T-helper 2 cell treated with Interferon-gamma antibody and Interleukin-4, amounts not matched to agents 100 ng/mL and 5 ng/mL, for 36 hours (primary cell): ENCODE measurements at regions not wholly inside any gene's neighbourhood (a gene's known extent, or its start where the extent isn't known, plus 50 kb on each side); places are given as distances from the start of the nearest gene placed in this dataset.
"Not testable (repeated sequence)": the region's sequence is repeated elsewhere in the genome, so short reads cannot be mapped to it uniquely, and the experiment has no call there.

ENCODE experiments used
- intact Hi-C: fragments of 100-400 bp; cut with micrococcal nuclease; formaldehyde crosslinking; loops from one replicate; pipeline ENCODE4 v1.15.1; 2023

- intact Hi-C loops = no loop called here
Measured at GRCh38 chr5:167916706-167917105, 374.7 kb upstream of the WWC1 start.

DNA sequence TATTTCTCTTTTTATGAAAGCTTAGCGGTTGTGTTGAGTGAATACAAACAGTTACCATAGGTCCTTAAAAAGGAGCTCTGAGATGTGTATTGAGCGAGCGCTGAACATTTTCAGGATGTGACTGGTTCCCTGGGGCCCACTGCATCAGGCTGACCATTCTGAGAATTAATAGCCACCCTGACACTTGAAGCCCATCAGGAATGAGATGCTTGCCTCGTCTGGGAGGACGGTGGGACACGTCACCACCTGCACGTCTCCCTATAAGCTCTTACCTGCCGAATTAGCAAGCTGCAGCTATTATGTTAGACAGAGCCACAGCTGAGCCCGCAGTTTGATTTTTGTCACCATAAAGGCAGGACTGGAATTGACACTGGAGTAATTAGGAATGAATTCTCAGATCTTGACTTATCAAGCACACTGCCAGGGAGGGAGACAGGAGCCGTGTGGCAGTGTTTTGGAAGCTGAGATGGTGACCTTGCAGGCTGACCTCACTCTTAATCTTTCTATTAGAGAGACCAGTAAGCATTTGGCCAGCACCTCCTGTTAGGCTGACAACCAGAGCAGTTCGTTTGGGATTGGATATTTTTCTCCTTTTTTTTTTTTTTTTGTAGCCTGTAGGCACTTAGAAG lies 373.1 kb upstream of the WWC1 start:
- intact Hi-C loops = no loop called here

- intact Hi-C loops = no loop called here
Measured at GRCh38 chr5:167918813-167919483, 372.5 kb upstream of the WWC1 start.

DNA sequence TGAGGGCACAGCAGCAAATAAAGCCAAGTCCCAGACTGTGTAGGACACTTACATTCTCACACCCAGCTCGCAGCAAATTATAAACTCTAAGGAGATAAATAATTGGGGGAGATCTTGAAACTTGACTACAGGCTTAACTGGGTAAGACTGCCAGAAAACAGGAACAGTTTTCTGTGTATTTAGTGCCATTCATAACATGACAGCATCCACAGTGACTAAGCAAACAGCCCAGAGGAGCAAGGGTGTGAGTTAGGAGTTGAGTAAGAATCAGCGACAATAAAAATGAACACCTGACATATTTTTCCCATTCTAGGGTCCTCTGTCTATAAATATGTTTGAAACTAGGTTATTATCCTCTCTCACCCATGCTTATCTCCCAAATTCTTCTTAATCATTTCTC lies 370.9 kb upstream of the WWC1 start:
- intact Hi-C loops = no loop called here

DNA sequence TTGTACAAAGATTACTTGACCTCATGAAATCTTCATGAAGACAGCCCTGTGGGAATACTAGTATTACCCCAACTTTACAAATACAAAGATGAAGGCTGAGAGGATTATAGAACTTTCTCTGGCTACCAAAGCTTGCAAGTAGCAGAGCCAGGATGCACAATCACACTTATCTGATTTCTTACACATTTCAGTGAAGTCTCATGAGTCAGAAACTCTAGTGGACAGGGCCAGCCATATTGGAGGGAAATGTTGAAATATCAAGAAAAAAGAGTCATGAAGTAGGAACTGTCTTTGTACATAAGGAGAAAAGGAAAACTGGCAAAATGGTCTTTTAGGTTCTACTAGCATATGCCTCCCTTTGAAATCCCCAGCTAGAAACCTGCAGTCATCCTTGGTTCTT lies 369.6 kb upstream of the WWC1 start:
- intact Hi-C loops = no loop called here

- intact Hi-C loops = no loop called here
Measured at GRCh38 chr5:167923396-167923795, 368.0 kb upstream of the WWC1 start.

GRCh38 chr5:167929841-167930240 lies 361.6 kb upstream of the WWC1 start:
- intact Hi-C loops = no loop called here

DNA sequence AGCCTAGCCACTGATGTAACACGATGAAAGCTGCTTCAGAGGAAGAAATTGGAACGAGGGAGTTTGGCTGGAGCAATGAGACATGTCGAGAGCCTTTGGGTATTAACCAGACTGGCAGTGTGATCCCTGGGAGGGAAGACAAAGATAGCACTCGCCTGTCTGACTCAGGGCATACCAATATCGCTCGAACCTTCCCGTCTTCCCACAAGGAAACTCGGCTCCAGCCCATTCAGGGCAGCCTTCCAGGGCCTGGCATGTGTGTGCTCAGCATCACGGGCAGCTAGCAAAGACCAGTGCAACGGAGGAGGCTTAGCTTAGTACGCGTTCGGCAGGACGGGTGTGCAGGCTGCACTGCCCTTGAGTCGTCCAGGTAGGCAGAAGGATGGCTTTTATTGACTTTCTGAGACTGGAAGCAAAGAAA lies 356.9 kb upstream of the WWC1 start:
- intact Hi-C loops = no loop called here

DNA sequence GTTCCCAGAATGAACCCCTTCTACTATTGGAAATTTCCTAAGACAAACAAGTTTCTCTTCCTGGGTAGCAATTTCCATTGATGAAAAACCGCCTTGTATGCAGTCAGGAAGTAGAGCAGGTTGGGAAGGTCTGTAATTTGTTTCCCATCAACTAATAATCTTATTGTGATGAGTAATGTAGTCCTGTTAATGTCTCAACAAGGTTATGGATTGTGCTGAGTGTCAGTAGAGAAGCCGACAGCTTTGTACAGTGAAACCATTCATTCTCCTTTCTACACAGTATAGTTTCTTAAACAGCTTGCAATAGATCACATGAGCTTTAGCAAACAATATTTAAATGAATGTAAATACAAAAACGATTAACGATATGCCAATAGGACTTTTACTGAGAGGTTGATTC lies 355.4 kb upstream of the WWC1 start:
- intact Hi-C loops = no loop called here

DNA sequence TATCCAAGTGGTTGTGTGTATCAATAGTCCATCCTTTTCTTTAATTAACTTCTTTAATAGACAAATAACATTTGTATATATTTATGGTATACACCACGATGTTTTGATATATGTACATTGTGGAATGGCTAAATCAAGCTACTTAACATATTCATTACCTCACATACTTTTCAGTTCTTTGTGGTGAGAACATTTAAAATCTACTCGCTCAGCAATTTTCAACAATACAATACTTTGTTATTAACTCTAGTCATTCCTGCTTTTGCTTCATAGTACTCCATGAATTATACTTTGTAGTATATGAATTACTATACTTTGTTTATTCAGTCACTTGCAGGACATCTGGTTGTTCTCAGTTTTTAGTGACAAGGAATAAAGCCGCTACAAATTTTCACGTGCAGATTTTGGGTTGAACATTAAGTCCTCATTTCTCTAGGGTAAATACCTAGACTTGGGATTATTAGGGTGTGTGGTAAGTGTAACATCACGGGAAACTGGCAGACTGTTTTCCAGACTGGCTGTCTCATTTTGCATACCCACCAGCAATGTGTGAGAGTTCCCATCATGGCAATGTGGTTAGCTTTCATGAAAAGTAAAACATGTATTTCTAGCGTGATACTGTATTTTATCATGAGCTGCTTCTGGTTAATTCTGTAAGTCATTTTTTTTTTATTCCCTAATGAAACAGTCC lies 354.4 kb upstream of the WWC1 start:
- intact Hi-C loops = no loop called here

- intact Hi-C loops = no loop called here
Measured at GRCh38 chr5:167937635-167937998, 353.8 kb upstream of the WWC1 start.

DNA sequence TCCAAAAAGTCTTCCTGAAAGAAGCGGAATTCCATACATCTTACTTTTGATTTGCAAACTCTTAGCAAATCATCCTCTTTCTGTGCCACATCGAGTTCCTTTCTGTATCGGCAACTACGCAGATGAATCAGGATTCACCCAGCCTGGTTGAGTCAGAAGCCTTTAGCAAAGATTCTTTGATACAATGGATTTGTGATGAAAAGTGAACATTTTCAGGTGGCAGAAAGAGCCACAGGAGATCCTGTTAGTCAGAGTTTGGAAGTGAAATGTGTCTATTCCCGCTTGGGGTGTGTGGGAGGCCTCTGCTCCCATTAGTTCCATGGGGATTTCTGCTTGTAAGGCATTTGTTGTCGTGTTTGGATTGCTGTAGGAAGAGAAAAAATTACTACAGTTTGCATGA lies 351.8 kb upstream of the WWC1 start:
- intact Hi-C loops = no loop called here

DNA sequence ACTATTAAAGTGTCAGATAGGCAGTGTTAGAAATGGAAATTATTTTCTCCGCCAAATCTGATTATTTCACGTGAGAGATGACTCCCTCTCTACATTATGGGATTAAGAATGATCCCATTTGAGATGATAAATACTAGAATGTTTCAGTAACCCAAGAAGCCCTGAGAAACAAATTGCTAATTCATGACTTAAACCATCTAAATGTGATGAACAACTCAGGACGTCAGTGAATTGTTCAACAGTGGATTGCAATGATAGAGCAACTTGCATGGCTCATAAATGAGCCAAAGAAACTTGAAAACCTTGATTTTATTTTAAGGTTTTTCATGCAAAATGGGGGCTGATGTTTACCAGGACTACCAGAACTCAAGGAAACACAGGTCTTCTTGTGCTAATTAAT lies 350.5 kb upstream of the WWC1 start:
- intact Hi-C loops = no loop called here

DNA sequence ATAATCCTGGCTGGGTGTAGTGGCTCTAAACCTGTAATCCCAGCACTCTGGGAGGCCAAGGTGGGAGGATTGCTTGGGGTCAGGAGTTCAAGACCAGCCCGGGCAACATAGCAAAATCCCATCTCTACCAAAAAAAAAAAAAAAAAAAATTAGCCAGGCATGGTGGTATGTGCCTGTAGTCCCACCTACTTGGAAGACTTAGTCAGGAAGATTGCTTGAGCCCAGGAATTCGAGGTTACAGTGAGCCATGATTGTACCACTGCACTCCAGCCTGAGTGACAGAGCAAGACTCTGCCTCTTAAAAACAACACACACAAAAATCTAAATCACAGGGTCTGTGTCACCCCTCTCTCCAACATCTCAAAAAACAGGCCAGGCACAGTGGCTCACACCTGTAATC lies 349.9 kb upstream of the WWC1 start:
- intact Hi-C loops = not testable (repeated sequence)

- intact Hi-C loops = no loop called here
Measured at GRCh38 chr5:167943343-167943742, 348.1 kb upstream of the WWC1 start.

GRCh38 chr5:167944121-167944852 lies 347.2 kb upstream of the WWC1 start:
- intact Hi-C loops = no loop called here

- intact Hi-C loops = no loop called here
Measured at GRCh38 chr5:167945542-167946384, 345.7 kb upstream of the WWC1 start.

DNA sequence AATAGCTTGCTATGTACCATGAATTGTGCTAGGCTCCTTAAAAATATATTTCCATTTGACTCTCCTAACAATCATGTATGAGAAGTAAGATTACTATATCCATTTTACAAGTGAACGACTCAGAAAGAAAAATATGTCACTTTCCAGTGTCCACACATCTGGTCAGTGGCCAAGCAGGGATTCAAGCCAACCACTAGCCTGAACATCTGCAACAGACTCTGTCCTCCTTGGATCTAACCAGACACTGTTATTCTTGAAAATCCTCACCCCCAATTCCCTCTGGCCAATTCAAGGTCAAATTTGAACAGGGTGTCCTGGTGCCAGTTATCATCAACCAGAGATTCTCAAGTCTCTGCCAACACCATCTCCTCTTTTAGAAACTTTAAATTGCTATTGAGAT lies 344.1 kb upstream of the WWC1 start:
- intact Hi-C loops = no loop called here

DNA sequence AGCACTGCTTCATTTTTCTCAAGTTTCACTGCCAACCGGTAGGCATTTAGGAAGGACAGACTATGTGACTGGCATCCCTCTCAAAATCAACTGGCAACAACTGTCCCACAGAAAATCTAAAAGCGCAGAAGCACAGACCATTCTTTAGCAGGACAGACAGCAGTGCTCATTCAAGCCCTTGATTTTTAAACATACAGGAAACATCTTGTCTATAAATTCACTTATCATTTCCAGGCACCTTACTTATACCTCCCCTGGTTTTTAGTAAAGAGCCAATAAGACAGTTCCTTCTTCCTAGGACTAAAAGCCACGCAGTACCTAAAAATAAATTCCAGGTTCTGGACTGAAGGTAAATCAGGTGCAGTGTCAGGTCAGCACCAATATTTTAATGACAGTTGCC lies 343.2 kb upstream of the WWC1 start:
- intact Hi-C loops = no loop called here

DNA sequence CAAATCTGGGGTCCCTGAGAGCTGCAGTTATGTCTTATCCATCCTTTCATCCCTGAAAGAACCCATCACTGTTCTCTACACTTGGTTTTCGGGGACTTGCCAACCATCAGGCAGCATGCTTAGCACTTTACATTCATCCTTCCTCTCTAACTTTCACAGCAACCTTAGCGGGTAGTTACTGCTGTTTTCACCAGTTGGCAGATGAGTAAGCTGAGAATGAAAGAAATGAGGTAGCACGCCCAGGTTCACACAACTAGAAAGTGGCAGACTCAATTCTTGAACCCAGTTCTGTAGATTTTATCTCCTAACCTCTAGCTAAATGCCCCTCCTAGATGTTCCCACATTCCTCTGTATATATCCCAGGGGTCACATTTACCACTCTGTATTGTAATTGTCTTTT lies 342.0 kb upstream of the WWC1 start:
- intact Hi-C loops = no loop called here

DNA sequence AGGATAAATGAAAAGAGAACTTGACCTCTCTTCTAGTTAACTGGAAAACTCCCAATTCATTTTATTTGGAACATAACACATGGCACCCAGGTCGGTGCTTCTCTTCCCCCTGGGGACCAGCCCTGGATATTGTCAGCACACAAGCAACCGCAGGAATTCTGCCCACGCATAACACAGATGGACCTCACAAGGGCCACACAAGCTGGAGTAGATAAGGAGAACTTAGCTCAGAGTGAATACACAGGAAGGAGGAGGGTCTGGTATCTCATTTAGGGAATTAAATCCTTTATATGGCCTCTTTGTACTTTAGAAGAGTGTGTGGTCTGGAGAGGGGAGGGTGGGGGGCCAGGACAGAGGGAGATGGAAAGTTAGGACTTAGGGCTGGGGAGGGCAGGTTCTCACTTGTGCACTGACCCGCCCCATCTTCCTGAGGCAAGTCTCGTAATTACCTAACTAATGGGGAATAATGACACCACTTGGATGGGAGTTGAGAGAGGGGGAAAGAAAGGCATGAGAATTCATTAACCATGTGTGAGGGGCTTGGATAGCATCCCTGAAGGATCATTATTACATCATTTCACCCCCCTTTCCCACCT lies 341.2 kb upstream of the WWC1 start:
- intact Hi-C loops = no loop called here
